ENCODE measurements at regions not wholly inside any gene's neighbourhood (a gene's known extent, or its start where the extent isn't known, plus 50 kb on each side); places are given as distances from the start of the nearest gene placed in this dataset.
"Not testable (repeated sequence)": the region's sequence is repeated elsewhere in the genome, so short reads cannot be mapped to it uniquely, and the experiment has no call there.

- ATAC-seq; DNase-seq; H3K36me3 Mint-ChIP-seq (ENCODE audit: low read depth); H3K4me3 Mint-ChIP-seq; H3K27ac Mint-ChIP-seq; H3K4me1 Mint-ChIP-seq; H3K9me3 ChIP-seq (ENCODE audit: control insufficient read depth, low read length, poor library complexity, severe bottlenecking): not testable (repeated sequence)
- peaks cover 29% of the 10 kb centered on the region for H3K27me3 Mint-ChIP-seq
Measured at GRCh38 chr2:137913648-137914047, 50.6 kb upstream of the HNMT start.

Measured in T-helper 17 cell (primary cell).